ENCODE measurements at regions not wholly inside any gene's neighbourhood (a gene's known extent, or its start where the extent isn't known, plus 50 kb on each side); places are given as distances from the start of the nearest gene placed in this dataset.

- no peak for DNase-seq (ENCODE audit: low read depth)
Measured at GRCh38 chr4:123455360-123455759, 58.8 kb downstream of the SPRY1 start.

DNA sequence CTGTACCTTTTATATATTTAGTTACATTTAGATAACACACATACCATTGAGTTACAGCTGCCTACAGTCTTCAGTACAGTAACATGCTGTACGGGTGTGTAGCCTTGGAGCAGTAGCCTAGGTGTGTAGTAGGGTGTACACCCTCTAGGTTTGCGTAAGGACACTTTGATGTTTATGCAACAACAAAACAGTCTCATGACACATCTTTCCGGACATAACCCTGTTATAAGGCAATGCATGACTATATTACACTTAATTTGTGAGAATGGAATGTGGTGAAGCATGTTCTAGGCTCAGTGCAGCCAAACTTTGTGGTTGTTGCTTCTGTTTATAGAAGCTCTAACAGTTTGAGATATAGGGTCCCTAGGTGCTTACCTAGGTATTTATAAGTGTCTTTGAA lies 65.4 kb downstream of the SPRY1 start:
- no peak for DNase-seq (ENCODE audit: low read depth)

GRCh38 chr4:123463869-123464268 lies 67.3 kb downstream of the SPRY1 start:
- no peak for DNase-seq (ENCODE audit: low read depth)

- DNase-seq (ENCODE audit: low read depth) = no peak
Measured at GRCh38 chr4:123465416-123465815, 68.8 kb downstream of the SPRY1 start.

DNA sequence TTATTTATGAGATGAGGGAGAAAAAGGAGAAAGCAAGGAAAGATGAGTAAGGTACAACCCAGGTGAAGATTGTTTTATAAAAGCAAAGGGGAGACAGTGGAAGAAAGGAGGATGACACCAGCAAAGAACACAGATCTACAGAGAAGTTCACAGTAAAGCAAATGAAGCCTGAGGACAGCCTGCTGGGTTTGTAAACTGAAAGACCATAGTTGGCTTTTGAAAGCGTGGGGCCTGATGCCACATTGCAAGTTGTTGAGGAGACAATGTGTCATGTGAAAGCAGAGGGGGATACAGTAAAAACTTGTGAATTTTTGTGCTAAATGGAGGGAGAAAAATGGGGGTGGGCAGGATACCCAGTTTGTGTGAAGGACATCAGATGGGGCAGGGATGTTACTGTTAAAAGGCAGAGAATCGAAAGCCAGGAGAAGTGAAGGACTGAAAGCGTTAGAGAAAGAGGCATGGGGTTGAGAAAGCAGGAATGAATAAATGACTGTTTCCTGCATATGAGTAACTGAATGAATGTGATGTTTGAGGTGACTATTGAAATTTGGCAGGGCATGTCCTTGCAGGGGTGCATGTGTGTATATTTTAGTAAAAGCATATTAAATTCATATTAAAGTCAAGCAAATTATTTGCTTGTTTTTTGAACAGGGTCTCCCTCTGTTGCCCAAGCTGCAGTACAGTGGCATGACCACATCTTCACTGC lies 69.6 kb downstream of the SPRY1 start:
- no peak for DNase-seq (ENCODE audit: low read depth)

DNA sequence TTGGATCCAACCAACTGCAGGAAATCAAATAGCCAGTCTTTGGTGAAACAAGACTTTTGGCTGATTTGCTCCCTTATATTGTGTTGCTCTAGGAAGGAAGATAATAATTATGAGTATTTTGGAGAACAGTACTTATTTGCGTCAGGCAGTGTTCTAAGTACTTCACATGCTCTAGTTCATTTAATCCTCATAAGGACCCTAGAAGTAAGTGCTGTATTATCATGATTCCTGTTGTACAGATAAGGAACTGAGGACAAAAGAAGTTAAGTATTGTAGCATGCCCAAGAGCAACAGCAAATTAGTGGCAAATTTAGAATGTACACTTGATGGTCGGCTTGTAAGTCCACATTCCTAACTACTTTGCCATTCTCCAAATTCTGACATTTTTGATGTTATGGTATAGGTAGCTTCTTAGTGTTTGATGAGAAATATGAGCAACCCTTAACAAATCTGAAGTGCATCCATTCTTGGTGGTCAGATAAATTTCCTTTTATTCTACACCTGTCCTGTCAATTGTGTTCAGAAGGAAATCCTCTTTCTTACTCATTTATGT lies 72.0 kb downstream of the SPRY1 start:
- DNase-seq (ENCODE audit: low read depth) = no peak

DNA sequence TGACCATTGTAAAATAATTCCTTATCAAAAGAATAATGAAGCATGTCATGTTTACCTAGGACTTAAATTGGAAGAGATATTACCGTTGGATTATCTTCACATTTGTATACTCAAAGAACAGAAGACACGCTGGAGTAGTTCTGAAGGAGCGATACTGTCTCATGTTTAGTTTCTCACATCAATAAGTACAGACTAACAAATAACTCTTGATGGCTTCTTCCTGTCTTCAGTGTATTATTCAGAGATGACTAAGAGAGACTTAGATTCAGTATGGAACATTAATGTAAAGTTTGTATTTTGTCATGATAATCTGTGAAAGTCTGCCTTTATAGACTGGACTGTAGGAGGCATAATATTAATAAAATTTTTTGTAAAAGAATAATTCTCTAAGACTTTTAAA lies 72.7 kb downstream of the SPRY1 start:
- no peak for DNase-seq (ENCODE audit: low read depth)

DNA sequence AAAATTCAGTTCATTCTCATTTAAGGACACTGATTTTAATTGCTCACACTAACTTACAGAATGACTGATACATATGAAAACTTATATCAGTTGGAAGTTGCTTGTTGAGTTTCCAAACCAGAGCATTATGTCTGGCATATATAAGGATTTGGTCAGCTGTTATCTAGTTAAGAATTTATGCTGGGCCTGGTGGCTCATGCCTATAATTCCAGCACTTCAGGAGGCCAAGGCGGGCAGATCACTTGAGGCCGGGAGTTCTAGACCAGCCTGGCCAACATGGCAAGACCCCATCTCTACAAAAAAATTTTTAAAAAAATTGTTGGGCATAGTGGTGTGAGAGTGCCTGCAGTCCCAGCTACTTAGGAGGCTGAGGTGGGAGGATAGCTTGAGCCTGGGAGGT lies 73.1 kb downstream of the SPRY1 start:
- DNase-seq (ENCODE audit: low read depth) = no peak

DNA sequence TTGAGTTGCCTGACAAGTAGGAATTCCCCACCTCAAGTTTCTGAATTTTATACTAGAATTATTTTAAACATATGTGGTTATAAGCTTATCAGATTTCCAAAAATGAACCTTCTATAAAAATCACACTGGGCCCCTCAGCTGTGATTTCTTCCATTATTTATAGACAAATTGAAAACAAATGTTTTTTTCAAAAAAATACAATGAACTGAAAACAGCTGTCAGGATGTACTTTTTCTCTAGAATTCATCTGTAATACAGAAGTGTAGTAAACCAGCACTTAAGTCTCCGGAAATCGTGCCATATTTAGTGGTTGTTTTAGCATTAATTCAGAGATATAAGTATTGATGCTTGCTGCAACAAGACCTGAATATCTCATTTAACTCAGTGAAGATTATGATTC lies 74.0 kb downstream of the SPRY1 start:
- DNase-seq (ENCODE audit: low read depth) = no peak

DNA sequence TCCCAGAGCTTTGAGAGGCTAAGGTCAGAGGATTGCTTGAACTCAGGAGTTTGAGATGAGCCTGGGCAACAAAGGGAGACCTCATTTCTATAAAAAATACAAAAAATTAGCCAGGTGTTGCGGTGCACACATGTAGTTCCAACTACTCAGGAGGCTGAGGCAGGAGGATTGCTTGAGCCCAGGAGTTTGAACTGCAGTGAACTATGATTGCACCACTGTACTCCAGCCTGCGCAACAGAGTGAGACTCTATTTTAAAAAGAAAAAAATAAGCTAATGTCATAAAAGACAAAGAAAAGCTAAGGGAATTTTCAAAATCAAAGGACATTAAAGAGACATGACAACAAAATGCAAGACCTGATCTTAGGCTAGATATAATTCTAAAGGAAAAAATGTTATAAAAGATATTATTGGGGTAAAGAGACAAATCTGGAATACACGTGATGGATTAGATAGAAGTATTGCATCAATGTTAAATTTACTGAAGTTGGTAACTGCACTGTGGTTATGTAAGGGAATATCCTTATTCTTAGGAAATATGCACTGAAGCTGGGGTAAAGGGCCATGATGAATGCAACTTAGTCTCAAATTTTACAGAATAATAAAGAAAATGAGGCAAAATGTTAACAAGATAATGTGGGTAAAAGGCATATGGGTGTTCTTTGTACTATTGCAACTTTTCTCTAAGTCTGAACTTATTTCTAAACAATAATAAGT lies 75.2 kb downstream of the SPRY1 start:
- no peak for DNase-seq (ENCODE audit: low read depth)

- no peak for DNase-seq (ENCODE audit: low read depth)
Measured at GRCh38 chr4:123474817-123475216, 78.2 kb downstream of the SPRY1 start.

GRCh38 chr4:123476089-123476488 lies 79.5 kb downstream of the SPRY1 start:
- DNase-seq (ENCODE audit: low read depth) = no peak

DNA sequence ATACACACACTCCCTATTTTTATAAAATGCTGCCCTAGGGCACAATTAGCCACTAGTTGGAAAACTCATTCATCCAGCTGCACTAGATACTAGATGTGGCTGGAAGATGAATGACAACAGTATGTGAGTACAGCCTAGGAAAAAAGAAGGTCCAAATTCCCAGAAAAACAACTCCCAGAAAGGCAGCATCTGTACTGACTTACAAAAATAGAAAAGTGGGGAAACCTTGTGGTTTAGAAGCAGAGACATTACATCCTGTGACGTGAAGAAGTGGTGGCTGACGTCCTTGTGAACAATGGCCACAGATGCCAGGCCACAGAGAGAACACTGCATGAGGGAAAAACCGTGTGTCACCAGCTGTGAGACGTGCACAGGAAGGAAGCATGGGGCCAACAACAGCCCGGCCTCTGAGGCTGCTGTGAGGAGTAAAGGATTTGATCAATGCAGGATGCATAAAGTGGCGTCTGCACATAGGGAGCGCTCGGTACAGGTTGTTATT lies 81.2 kb downstream of the SPRY1 start:
- peak; percentile 15 for DNase-seq (ENCODE audit: low read depth)

DNA sequence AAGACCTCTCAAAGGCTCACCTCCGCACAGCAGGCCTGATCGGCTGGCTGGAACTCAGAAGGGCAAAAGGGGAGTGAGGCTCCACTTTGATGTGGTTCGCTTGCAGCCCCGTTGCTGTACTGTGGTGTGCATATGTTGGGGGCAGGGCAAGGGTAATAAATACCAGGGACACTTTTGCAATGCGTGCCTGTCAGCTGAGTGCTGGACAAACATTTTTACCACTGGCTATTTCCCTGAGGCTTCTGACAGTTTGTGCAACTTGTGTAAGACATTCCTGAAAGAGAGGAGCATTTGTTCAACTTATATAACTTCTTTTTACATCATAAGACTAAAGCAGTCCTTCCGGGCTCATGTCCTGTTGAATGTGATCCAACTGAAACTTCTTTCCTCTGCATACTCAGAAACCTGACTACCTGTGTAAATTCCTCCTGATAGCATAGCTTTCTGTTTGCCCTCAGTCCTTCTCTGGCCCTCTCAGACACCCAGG lies 82.3 kb downstream of the SPRY1 start:
- no peak for DNase-seq (ENCODE audit: low read depth)

- no peak for DNase-seq (ENCODE audit: low read depth)
Measured at GRCh38 chr4:123479944-123480343, 83.3 kb downstream of the SPRY1 start.

GRCh38 chr4:123480706-123481418 lies 84.3 kb downstream of the SPRY1 start:
- DNase-seq (ENCODE audit: low read depth) = no peak

DNA sequence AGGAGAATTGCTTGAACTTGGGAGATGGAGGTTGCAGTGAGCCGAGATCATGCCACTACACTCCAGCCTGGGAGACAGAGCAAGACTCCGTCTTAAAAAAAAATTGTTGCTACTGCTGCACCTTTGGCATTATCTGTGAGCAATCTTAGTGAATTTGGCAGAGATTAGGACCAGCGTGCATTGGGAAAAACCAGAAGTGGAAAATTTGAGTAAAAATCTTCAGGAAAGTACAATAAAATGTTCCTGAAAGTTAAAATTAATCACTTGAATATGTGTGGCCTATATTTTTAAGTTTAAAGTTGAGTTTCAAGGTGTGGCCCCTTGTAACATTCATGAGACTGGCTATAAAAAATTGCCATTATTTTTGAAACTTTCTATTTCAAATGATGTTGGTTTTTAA lies 85.1 kb downstream of the SPRY1 start:
- no peak for DNase-seq (ENCODE audit: low read depth)

- DNase-seq (ENCODE audit: low read depth) = no peak
Measured at GRCh38 chr4:123484291-123484926, 87.8 kb downstream of the SPRY1 start.

- no peak for DNase-seq (ENCODE audit: low read depth)
Measured at GRCh38 chr4:123485601-123486000, 89.0 kb downstream of the SPRY1 start.

- no peak for DNase-seq (ENCODE audit: low read depth)
Measured at GRCh38 chr4:123488916-123489315, 92.3 kb downstream of the SPRY1 start.

- no peak for DNase-seq (ENCODE audit: low read depth)
Measured at GRCh38 chr4:123495530-123495929, 98.9 kb downstream of the SPRY1 start.

DNA sequence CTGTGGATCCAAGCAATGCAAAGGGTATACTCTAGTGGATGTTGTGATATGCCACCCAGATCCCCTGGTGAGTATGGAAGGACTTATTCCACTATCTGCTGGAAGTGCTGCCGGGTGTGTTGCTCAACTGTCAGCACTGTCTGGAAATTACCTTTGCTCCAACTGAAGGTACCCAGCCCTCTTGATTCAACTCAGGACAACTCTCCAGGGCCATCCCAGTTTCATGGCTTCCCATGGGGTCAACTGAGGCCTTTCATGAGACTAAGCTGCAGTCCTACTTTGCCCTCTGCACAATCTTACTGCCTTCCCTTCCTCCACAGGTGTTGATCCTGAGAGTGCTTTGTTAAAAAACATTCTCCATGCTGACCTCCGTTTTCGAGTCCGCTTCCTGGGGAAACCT lies 99.8 kb downstream of the SPRY1 start:
- no peak for DNase-seq (ENCODE audit: low read depth)
